A673 (cell line): ENCODE measurements at regions not wholly inside any gene's neighbourhood (a gene's known extent, or its start where the extent isn't known, plus 50 kb on each side); places are given as distances from the start of the nearest gene placed in this dataset.
A peak's percentile ranks its signal among the peaks of the same experiment; 100 is the strongest.

Source experiments
- BruUV-seq: library from RNA; stranded (reverse); fragments of 400-500 nt; replicated peaks from 2 replicates; lab custom pipeline; 2021; lab: Mats Ljungman, UMichigan
- CTCF ChIA-PET: fragments of 300-600 bp; sonication (Branson Sonifier 250); formaldehyde crosslinking; loops from one replicate; lab custom pipeline; 2022; ENCODE audit warnings: antibody characterized with exemption; lab: Charles Lee
- POLR2A ChIA-PET: fragments of 300-600 bp; sonication (Branson Sonifier 250); formaldehyde crosslinking; loops from one replicate; lab custom pipeline; 2022; ENCODE audit warnings: antibody characterized with exemption; ENCODE audit not compliant: low non-redundant PET; lab: Charles Lee
- DNase-seq: peaks from one replicate; pipeline ENCODE4 v3.0.0-alpha.2; 2015; ENCODE audit warnings: low spot score
- H3K27ac ChIP-seq: fragments of 200-600 bp; sonication (generic); 2 replicates; pipeline ENCODE4 v1.5.1; 2016; ENCODE audit warnings: mixed run types, low read depth, mild to moderate bottlenecking, mixed read lengths, antibody characterized with exemption, low read length; ENCODE audit not compliant: poor library complexity, severe bottlenecking
- H3K27me3 ChIP-seq: fragments of 200-600 bp; sonication (generic); replicated peaks from 2 replicates; pipeline ENCODE4 v1.6.1; 2017; ENCODE audit warnings: mixed run types, low read depth, mild to moderate bottlenecking, mixed read lengths, antibody characterized with exemption, low read length; ENCODE audit not compliant: insufficient read depth, poor library complexity
- H3K36me3 ChIP-seq: fragments of 200-600 bp; sonication (generic); 2 replicates; pipeline ENCODE4 v1.6.1; 2016; ENCODE audit warnings: mixed run types, mild to moderate bottlenecking, mixed read lengths, antibody characterized with exemption, low read length; ENCODE audit not compliant: insufficient read depth, poor library complexity, severe bottlenecking
- H3K4me1 ChIP-seq: fragments of 200-600 bp; sonication (generic); 2 replicates; pipeline ENCODE4 v1.6.1; 2017; ENCODE audit warnings: mixed run types, mild to moderate bottlenecking, mixed read lengths, antibody characterized with exemption, low read length; ENCODE audit not compliant: insufficient read depth, poor library complexity, severe bottlenecking
- H3K4me3 ChIP-seq: fragments of 200-600 bp; sonication (generic); 2 replicates; pipeline ENCODE4 v1.5.1; 2016; ENCODE audit warnings: low read depth, mixed run types, mild to moderate bottlenecking, mixed read lengths, low read length; ENCODE audit not compliant: poor library complexity, severe bottlenecking
- H3K9me3 ChIP-seq: fragments of 200-600 bp; sonication (generic); 2 replicates; pipeline ENCODE4 v1.6.1; 2016; ENCODE audit warnings: mixed run types, low read depth, mild to moderate bottlenecking, mixed read lengths, antibody characterized with exemption, low read length; ENCODE audit not compliant: poor library complexity, severe bottlenecking
- CTCF ChIP-seq: fragments of 300-800, 200-600 bp; sonication (generic); conservative IDR thresholded peaks from 2 replicates; pipeline ENCODE4 v1.5.1; 2017; ENCODE audit warnings: low read depth, mild to moderate bottlenecking, antibody characterized with exemption, low read length, moderate library complexity, mixed read lengths
- EZH2 ChIP-seq: fragments of 200-600 bp; sonication (generic); IDR thresholded peaks from 2 replicates; pipeline ENCODE4 v1.6.1; 2017; ENCODE audit warnings: borderline replicate concordance, low read depth, mild to moderate bottlenecking, mixed read lengths, antibody characterized with exemption, low read length; ENCODE audit not compliant: poor library complexity, severe bottlenecking
- intact Hi-C: fragments of 100-400 bp; cut with micrococcal nuclease; formaldehyde crosslinking; loops from one replicate; pipeline ENCODE4 v1.10.0; 2022; ENCODE audit not compliant: unreplicated experiment

GRCh38 chr2:221104361-221104811 lies 467.7 kb downstream of the EPHA4 start:
- ChIA-PET POLR2A (no interaction called here), CTCF (no interaction called here)
- BruUV-seq, result no TSS peak
- no peak overlapping the region for H3K27ac ChIP-seq
- peaks cover 14% of the 10 kb centered on the region for H3K4me1 ChIP-seq
- no peaks in the 10 kb centered on the region for H3K27me3 ChIP-seq
- no peak for TF ChIP-seq CTCF
- TF ChIP-seq EZH2, result no peak
- H3K4me3 ChIP-seq, result no peak overlapping the region
- peak; percentile 38 for DNase-seq
- no peaks in the 10 kb centered on the region for H3K9me3 ChIP-seq
- intact Hi-C loops, result loop anchor here (10.0 kb wide), 1 partner anchor 470 kb away; the partner anchor contains the start of gene EPHA4
- no peaks in the 10 kb centered on the region for H3K36me3 ChIP-seq

- H3K9me3 ChIP-seq, result no peaks in the 10 kb centered on the region
- no peak overlapping the region for H3K4me3 ChIP-seq
- no peaks in the 10 kb centered on the region for H3K27me3 ChIP-seq
- CTCF ChIA-PET, result no interaction called here
- H3K4me1 ChIP-seq, result peaks cover 14% of the 10 kb centered on the region
- TF ChIP-seq CTCF (no peak), EZH2 (no peak)
- no peaks in the 10 kb centered on the region for H3K36me3 ChIP-seq
- no TSS peak for BruUV-seq
- no peak overlapping the region for H3K27ac ChIP-seq
- intact Hi-C loops, result loop anchor here (10.0 kb wide), 1 partner anchor 469 kb away; the partner anchor contains the start of gene EPHA4
- POLR2A ChIA-PET, result no interaction called here
- no peak for DNase-seq
Observed at GRCh38 chr2:221106241-221106640, 465.9 kb downstream of the EPHA4 start.

GRCh38 chr2:221107424-221107823 lies 464.7 kb downstream of the EPHA4 start:
- Histone ChIP-seq H3K27me3 (no peaks in the 10 kb centered on the region), H3K27ac (no peak overlapping the region), H3K36me3 (no peaks in the 10 kb centered on the region), H3K9me3 (no peaks in the 10 kb centered on the region), H3K4me3 (no peak overlapping the region), H3K4me1 (peaks cover 14% of the 10 kb centered on the region)
- intact Hi-C loops, result loop anchor here (10.0 kb wide), 1 partner anchor 467 kb away; the partner anchor contains the start of gene EPHA4
- no peak for DNase-seq
- BruUV-seq, result no TSS peak
- no peak for TF ChIP-seq EZH2
- no peak for TF ChIP-seq CTCF
- CTCF ChIA-PET, result no interaction called here
- POLR2A ChIA-PET, result no interaction called here
